Thyroid gland (tissue), 4 donors: ENCODE measurements at regions not wholly inside any gene's neighbourhood (a gene's known extent, or its start where the extent isn't known, plus 50 kb on each side); places are given as distances from the start of the nearest gene placed in this dataset.

Experiments used
- POLR2A ChIP-seq, 2 donors: fragments of 450-650 bp; IDR thresholded peaks; one replicate each; pipeline ENCODE4 v1.6.1; 2017; ENCODE audit warnings: antibody characterized with exemption in 2 of 2, mild to moderate bottlenecking in 2 of 2, moderate library complexity in 1 of 2
- TF ChIP-seq, protein P1 (sequence below), 6 experiments: fragments of 200-600 bp in 3 of 6; fragments of 450-650 bp in 3 of 6; sonication (generic) in 3 of 6; IDR thresholded peaks; one replicate each; pipeline ENCODE4 v1.5.1; 2016 to 2019; ENCODE audit warnings: antibody characterized with exemption in 6 of 6, mild to moderate bottlenecking in 2 of 6, inconsistent platforms in 1 of 6, moderate library complexity in 1 of 6

DNA sequence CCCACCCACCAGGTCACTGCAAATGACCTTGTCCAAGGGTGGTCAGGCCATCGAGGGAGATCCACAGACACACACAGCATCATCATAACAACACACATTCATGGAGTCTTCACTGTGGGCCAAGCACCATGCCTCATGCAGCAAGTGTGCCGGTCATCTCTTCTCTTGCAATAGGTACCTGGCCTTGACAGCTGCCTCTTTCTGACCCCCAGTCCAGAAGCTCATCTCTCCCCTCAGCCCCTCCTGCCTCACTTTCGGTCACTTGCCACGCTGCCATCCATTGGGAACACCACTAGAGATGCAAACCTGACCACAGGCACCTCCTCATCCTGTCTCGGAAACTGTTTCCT lies 75.9 kb downstream of the OAT start:
- TF ChIP-seq, protein P1, sequence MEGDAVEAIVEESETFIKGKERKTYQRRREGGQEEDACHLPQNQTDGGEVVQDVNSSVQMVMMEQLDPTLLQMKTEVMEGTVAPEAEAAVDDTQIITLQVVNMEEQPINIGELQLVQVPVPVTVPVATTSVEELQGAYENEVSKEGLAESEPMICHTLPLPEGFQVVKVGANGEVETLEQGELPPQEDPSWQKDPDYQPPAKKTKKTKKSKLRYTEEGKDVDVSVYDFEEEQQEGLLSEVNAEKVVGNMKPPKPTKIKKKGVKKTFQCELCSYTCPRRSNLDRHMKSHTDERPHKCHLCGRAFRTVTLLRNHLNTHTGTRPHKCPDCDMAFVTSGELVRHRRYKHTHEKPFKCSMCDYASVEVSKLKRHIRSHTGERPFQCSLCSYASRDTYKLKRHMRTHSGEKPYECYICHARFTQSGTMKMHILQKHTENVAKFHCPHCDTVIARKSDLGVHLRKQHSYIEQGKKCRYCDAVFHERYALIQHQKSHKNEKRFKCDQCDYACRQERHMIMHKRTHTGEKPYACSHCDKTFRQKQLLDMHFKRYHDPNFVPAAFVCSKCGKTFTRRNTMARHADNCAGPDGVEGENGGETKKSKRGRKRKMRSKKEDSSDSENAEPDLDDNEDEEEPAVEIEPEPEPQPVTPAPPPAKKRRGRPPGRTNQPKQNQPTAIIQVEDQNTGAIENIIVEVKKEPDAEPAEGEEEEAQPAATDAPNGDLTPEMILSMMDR (IDR thresholded peaks at IDR 0.05), result no peak
- TF ChIP-seq POLR2A (IDR thresholded peaks at IDR 0.05), result no peak
